Mucosa of descending colon (tissue), 3 donors: ENCODE measurements at regions not wholly inside any gene's neighbourhood (a gene's known extent, or its start where the extent isn't known, plus 50 kb on each side); places are given as distances from the start of the nearest gene placed in this dataset.
"Not testable (repeated sequence)": the region's sequence is repeated elsewhere in the genome, so short reads cannot be mapped to it uniquely, and the experiment has no call there.

ENCODE experiments used
- ATAC-seq: fragments of 200-7000 bp; cut with Tn5 transposase; one replicate; pipeline ENCODE4 v1.9.1; 2020; ENCODE audit warnings: mild to moderate bottlenecking, moderate library complexity
- DNase-seq, 3 donors: peaks; one replicate each; pipeline ENCODE4 v3.0.0-alpha.2; 2020
- H3K36me3 ChIP-seq: fragments of 200-600 bp; one replicate; pipeline ENCODE4 v1.8.0; 2021; ENCODE audit warnings: low read depth, mild to moderate bottlenecking
- H3K4me1 ChIP-seq: fragments of 200-600 bp; one replicate; pipeline ENCODE4 v1.8.0; 2021; ENCODE audit warnings: low read depth, mild to moderate bottlenecking
- H3K4me3 ChIP-seq: fragments of 200-600 bp; one replicate; pipeline ENCODE4 v1.8.0; 2021; ENCODE audit warnings: mild to moderate bottlenecking
- H3K9me3 ChIP-seq: fragments of 200-600 bp; one replicate; pipeline ENCODE4 v1.8.0; 2021; ENCODE audit warnings: mild to moderate bottlenecking
- intact Hi-C, 2 donors: fragments of 100-400 bp; cut with DNase I in 1 of 2; cut with micrococcal nuclease in 1 of 2; formaldehyde crosslinking; loops; one replicate each; pipeline versions ENCODE4 v1.11.0 to v1.11.1; 2022; cut with DNase I, micrococcal nuclease
- TF ChIP-seq, protein P1 (sequence below): fragments of 200-600 bp; IDR thresholded peaks from one replicate; pipeline ENCODE4 v1.8.0; 2022; ENCODE audit warnings: antibody characterized with exemption, mild to moderate bottlenecking
- donor health status: DM: no; HTN: no; CAD: no; lungs with moderate emphysema.
- donor health status: DM: no; HTN: no; CAD: no.
- donor health status: DM: no; HTN: yes; CAD: no.

- DNase-seq (no peak), ATAC-seq (no peak)
- Histone ChIP-seq H3K4me3 (no peak overlapping the region), H3K36me3 (no peaks in the 10 kb centered on the region), H3K9me3 (no peaks in the 10 kb centered on the region), H3K4me1 (peaks cover 5% of the 10 kb centered on the region)
- intact Hi-C loops, result no loop called here
- TF ChIP-seq, protein P1, sequence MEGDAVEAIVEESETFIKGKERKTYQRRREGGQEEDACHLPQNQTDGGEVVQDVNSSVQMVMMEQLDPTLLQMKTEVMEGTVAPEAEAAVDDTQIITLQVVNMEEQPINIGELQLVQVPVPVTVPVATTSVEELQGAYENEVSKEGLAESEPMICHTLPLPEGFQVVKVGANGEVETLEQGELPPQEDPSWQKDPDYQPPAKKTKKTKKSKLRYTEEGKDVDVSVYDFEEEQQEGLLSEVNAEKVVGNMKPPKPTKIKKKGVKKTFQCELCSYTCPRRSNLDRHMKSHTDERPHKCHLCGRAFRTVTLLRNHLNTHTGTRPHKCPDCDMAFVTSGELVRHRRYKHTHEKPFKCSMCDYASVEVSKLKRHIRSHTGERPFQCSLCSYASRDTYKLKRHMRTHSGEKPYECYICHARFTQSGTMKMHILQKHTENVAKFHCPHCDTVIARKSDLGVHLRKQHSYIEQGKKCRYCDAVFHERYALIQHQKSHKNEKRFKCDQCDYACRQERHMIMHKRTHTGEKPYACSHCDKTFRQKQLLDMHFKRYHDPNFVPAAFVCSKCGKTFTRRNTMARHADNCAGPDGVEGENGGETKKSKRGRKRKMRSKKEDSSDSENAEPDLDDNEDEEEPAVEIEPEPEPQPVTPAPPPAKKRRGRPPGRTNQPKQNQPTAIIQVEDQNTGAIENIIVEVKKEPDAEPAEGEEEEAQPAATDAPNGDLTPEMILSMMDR, result no peak
Measured at GRCh38 chr13:50388481-50388880, 373.2 kb downstream of the KCNRG start.

DNA sequence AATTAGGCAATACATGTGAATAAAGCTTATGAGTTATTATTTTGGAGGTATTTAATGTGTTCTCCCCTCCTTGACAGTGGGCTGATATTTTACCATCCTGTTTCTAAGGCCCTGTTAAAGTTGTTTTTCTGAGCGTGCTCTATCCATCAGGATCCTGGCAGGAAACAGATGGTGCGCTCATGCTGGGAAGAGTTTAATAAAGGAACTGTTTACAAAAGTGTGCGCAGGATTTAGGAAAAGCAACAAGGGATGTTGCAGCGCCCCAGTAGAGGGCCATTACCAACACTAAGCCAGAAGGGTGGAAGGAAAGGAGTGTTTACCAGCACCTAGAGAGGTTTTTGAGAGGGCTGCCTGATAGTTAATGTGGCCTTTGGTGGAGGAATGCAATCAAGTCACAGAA lies 374.5 kb downstream of the KCNRG start:
- Histone ChIP-seq H3K9me3 (no peaks in the 10 kb centered on the region), H3K4me1 (peaks cover 5% of the 10 kb centered on the region), H3K36me3 (no peaks in the 10 kb centered on the region), H3K4me3 (no peak overlapping the region)
- no peak for DNase-seq
- intact Hi-C loops, result no loop called here
- TF ChIP-seq, protein P1, result no peak
- no peak for ATAC-seq

DNA sequence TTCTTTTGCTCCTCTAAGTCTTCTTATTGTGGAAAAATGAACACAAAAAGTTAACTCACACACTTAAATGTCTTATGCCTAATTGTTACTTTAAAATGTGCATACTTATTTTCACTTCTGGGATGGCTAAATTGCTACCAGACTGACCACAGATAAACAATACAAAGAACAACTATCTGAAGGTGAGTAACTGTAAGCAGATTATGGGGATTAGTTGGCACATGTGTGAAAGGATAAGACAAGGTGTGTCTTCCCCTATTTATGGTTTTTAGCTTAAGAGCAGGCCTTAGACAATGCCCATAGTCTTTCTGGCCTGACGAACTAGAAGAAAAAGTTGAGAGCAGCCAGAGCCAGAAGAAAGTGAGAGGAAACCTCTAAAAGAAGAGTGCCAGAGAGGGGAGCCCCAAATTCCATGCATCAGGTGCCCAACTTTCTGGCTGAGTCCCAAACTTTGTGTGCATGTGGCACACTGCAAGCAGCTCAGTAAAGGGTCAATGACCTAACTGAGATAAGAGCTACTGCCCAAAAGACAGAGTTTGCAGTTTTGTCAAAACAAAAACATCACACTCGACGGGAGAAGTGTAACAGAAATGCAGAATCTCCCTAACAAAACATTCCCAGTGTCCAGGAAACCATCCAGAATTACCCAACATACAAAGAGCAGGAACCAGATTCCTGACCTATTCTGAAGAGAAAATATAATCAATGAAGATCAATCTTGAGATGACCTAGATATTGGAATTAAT lies 375.4 kb downstream of the KCNRG start:
- H3K4me3 ChIP-seq, result no peak overlapping the region
- ATAC-seq, result no peak
- DNase-seq, result no peak
- TF ChIP-seq, protein P1, result no peak
- intact Hi-C loops, result no loop called here
- H3K36me3 ChIP-seq, result no peaks in the 10 kb centered on the region
- peaks cover 5% of the 10 kb centered on the region for H3K4me1 ChIP-seq
- no peaks in the 10 kb centered on the region for H3K9me3 ChIP-seq

DNA sequence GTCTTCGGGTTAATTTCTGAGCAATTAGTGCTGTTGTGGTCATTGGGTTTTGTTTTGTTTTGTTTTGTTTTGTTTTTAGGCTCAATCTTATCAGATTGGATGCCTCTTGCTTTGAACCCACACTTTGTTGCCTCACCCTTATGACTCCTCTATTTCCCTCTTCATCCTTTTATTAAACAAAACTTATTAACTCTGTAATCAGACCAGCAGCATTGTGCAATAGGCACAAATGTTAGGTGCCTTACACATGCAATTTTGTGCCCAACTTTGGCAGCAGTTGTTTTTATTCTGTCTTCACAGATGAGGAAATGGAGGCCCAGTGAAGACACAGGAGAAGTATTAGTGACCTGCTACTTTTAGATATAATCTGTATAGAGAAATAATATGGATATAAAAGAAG lies 377.7 kb downstream of the KCNRG start:
- intact Hi-C loops, result no loop called here
- H3K9me3 ChIP-seq, result no peaks in the 10 kb centered on the region
- H3K36me3 ChIP-seq, result no peaks in the 10 kb centered on the region
- H3K4me1 ChIP-seq, result no peaks in the 10 kb centered on the region
- TF ChIP-seq, protein P1, result no peak
- DNase-seq, result no peak
- no peak overlapping the region for H3K4me3 ChIP-seq
- no peak for ATAC-seq

DNA sequence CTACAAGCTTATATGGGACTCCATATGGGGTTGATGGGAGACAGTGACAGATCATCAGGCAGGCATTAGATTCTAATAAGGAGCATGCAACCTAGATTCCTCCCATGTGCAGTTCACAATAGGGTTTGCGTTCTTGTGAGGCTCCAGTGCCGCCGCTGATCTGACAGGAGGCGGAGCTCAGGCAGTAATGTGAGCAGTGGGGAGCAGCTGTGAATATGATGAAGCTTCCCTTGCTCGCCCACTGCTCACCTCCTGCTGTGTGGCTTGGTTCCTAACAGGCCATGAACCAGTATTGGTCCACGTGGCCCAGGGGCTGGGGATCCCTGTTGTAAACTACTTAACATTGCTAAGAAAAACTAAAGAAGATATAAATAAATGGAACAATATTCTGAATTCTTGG lies 378.4 kb downstream of the KCNRG start:
- TF ChIP-seq, protein P1, result no peak
- Histone ChIP-seq H3K4me3 (no peak overlapping the region), H3K36me3 (no peaks in the 10 kb centered on the region), H3K9me3 (no peaks in the 10 kb centered on the region), H3K4me1 (no peaks in the 10 kb centered on the region)
- intact Hi-C loops, result no loop called here
- ATAC-seq (no peak), DNase-seq (no peak)

DNA sequence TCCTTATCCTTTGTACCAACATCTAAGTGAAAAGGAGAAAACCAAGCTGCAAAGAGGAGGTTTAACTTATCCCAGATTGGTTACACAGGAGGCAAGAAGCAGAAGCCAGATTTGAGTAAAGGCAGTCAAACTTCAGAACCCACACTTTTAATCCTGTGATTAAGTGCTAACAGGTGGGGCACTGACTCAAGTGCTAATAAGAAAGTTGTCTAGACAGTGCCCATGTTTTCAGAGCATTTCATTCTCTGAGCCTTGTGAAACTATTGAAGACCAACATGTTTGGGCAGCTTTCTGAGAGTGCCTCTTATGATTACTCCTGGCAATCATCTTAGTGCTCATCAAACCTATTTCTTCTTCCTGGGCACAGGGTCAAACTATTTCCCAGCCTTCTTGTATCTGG lies 380.8 kb downstream of the KCNRG start:
- H3K9me3 ChIP-seq, result no peaks in the 10 kb centered on the region
- TF ChIP-seq, protein P1, result no peak
- no peak overlapping the region for H3K4me3 ChIP-seq
- no peaks in the 10 kb centered on the region for H3K36me3 ChIP-seq
- DNase-seq, result no peak
- intact Hi-C loops, result no loop called here
- ATAC-seq, result no peak
- no peaks in the 10 kb centered on the region for H3K4me1 ChIP-seq

GRCh38 chr13:50396618-50397017 lies 381.4 kb downstream of the KCNRG start:
- H3K9me3 ChIP-seq, intact Hi-C loops, DNase-seq, H3K36me3 ChIP-seq, ATAC-seq, H3K4me1 ChIP-seq, H3K4me3 ChIP-seq: not testable (repeated sequence)
